ENCODE measurements at regions not wholly inside any gene's neighbourhood (a gene's known extent, or its start where the extent isn't known, plus 50 kb on each side); places are given as distances from the start of the nearest gene placed in this dataset.

DNA sequence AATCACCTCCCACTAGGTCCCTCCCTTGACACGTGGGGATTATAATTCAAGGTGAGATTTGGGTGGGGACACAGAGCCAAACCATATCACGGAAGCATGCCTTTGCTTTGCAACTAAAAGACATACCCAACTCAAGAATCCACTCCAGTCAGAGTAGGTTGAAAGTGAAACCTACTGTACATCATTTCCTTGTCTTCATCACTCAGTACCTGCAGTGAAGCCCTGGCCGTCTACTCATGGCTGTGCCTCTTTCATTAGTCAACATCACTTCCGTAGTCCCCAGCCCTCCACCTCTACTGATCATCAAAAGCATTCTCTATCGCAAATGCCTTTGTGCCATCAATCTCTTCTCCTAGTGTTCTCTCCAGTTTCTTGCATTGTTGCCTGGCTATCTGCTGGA lies 343.1 kb upstream of the ARGLU1 start:
- no peak for DNase-seq

DNA sequence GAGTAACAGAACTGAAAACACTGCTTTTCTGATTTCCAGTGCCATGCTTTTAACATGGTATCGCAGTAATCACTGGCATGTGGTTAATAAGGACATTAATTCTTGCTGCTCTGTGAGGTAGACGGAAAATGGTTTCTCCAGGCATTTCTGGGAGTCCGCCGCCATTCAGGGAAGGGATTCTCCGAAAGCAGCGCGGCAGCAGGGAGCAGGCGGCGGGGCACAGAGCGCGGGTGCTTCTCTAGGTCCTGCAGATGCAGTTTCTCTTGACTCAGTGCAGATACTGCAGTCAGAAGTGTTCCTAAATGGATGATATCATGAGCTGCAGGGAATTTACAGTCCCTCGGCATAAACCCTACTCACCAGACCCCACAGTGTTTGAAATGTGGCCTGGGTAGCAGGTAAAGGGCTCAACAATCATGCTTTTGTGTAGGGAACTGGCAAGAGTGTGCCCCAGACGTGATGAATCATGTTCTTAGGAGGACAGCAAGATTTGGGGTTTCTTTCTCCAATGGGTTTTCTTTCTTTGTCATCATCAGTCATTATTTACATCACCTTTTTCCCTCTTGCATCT lies 338.6 kb upstream of the ARGLU1 start:
- no peak for DNase-seq

DNA sequence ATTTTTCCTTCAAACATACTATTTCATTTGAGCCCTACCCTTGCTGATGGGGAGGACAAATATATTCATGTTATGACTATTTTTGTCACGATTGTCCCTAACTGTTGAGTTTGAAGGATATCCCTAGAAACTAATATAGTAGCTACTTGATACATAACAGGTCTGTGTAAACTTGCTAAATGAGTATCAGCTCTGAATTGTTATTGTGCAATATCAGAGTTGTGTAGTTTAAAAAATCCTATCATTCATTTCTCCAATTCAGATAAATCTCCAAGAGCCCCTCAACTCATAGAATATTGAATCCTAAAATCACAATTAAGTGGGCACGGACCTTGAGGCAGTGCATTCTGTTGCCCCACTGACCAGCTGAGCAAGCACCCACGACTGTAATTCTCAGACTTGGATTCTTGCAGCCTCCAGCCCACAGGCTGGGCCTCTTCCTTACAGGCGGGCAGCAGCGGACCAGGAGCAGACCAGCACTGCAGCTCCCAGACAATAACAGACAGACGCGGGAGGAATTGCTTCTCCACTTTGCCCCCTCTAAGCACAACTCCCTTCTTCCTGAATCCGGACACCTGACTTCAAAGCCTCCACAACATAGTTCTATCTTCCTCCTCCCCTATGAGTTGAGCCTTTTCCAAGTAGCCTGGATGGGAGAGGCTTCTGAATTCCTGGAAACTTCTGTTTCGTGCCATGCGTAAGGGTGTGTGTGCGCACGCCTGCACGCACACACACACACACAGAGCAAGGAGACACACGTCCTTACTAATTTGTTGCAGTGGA lies 337.6 kb upstream of the ARGLU1 start:
- DNase-seq, result no peak

DNA sequence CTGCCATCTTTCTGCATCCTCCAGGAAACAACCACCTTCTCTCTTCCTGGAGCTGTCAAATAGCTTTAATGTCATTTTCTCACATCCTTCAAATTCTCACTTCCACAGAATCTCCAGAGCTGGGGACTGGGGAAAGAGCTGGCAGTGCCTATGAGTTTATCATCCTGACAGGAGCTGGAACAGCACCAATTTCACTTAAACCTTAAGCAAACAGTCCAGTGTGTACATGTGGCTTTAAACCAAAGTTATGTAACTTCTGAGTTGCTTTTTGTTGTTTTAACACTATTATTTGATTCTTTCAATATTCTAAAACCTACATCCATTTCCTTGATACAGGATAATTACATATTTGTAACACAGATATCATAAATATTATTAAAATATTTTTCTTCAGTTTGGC lies 331.5 kb upstream of the ARGLU1 start:
- no peak for DNase-seq

DNA sequence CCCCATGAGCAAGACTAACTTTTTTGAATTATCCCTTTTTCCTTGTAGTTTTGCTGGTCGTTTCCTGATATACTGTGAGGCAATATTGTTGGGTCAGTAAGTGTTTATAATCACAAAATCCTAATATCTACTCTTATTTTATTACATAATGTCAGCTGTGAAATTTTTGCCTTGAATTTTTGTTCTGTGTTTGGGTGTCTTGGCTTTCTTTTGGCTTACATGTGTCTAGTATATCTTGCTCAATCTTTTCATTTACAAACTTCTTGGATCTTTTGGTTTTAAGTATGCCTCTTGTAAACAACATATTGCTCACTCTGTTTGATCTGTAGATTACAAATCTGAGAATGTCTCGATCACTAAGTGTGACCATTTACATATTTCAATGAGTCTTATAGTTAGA lies 330.3 kb upstream of the ARGLU1 start:
- no peak for DNase-seq

DNA sequence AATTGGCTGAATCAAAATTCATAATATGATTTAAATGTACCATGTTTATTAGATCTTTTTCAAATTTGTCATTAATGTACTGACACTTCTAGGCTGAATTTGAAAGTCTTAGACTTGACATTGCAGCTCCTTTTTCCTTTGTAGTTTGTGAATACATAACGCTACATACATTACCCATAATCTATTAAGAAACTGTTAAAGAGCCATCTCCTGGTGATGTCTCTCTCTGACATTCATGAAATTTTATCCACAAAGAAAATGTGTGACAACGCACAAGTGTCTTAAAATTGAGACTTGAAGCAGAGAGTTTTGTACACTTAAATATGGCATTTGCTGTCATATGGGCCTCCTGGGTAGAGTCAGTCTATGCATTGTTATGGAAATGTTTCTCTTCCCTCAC lies 320.2 kb upstream of the ARGLU1 start:
- DNase-seq, result no peak

DNA sequence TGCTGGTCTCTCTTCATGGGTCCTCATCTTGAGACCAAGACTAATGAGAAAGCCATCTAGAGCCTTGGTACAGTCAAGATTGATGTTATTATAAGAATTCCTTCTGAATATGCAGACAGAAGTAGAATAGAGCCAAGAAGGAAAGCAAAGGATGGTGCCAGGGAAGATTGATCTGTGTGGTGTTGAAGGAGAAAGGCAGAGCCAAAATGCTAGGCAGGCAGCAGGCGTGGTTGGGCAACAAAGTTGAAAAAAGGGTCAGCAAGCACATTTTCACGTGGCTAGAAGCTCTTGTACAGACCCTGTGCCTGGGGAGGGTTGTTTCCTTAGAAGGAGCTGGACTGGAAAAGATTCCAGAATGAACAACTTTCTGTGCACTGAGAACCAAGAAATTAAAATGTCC lies 319.7 kb upstream of the ARGLU1 start:
- no peak for DNase-seq

DNA sequence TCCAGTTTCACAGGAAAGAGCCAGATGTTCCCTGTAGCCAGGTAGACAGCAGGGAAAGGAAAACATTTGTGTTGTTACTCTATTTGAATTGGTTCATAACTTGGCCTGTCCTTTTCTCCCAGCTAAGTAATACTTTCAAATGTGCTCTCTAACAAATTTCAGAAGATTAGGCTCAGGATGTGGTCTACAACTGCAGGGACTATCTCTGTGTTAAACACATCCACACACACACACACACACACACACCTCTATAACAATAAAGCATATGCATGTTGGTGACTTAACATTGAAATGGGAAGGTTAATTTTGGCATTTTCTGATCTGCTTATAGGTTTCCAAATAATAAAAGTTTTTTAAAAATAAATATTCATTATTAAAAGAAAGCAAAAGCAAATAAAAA lies 316.0 kb upstream of the ARGLU1 start:
- no peak for DNase-seq

DNA sequence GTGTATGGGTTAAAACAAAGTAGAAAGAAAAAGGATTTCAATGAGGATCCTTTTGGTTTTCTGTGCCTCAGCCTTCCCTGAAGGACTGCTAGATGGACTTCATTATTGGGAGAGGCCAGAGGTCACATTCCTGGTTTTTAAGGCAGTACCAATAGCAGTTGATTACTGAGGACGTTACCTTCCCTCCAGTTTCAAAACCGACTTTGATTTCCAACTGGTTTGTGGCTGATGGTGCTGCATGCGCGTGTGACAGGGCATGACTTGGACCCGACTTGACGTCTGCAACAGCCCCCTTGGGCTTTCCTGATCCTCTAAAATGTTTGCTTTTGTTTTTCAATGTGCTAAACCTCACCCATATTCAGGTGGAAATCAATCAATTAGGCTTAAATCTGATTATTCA lies 314.3 kb upstream of the ARGLU1 start:
- DNase-seq, result no peak

DNA sequence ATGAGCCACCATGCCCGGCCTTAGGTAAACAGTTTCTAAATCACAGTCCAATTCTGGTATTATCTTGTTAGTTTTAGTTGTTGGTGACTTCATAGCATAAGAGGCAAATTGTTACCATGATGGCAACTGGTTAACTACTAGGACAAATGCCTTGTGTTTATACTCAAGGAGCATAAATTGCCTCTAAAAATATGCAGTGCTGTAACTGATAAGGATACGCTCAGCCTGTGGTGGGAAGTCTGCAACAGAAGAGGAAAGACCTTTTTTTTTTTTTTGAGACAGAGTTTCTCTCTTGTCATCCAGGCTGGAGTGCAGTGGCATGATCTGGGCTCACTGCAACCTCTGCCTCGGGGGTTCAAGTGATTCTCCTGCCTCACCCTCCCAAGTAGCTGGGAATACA lies 311.9 kb upstream of the ARGLU1 start:
- no peak for DNase-seq

DNA sequence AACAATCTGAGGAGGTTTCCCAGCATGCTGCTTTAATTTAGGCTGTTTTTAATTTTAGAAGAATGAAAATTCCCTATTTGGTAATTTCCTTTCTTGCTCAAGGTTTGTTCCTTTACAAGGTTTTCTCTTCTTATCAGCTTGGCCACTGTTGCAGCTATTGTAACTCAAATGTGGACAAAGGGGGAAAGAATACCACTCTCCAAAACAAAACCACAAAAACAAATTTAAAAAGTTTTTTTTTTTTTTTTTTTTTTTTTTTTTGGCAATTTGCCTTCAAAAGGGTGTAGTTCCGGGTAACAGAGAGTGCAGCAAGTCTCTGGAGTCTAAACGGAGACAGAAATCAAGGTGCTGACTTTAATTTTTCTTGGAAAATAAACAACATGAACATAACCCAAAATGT lies 306.4 kb upstream of the ARGLU1 start:
- no peak for DNase-seq

DNA sequence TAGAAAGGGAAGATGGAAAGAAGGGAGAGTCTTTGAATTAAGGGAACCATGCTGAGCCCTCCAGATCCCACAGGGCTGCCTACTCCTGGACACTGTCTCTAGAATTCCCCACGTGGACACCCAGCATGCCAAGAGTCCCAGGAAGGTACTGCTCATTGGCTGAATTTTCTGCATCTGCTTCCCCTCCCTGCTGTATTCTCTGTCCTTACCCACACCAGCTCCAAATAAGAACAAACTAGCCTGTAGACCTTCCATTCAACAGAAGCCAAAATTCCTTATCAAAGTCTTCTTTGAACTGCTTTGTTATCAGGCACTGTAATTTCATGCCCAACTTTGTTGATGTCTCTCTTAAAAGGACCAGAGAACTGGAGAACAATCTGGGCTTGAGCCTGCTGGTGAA lies 305.9 kb upstream of the ARGLU1 start:
- DNase-seq, result no peak

DNA sequence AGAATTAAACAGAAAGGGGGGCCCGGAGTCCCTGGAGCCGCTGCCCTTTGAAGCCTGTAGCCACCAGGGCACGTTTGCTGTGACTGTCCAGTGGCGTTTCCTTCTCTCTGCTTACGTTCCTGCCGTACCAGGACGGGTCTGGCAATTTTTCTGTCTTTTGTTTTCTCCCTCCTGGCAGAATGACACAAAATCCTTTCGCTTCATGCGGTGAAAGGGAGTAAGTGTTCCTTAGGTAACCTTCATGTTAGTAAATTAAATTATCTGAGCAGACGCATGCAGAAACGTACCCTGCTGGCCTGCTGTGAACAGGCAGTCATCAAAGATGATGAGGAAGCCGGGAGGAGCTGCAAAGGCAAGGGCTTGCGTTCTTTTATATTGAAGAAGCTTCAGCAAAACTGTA lies 299.3 kb upstream of the ARGLU1 start:
- DNase-seq, result peak; percentile 49

DNA sequence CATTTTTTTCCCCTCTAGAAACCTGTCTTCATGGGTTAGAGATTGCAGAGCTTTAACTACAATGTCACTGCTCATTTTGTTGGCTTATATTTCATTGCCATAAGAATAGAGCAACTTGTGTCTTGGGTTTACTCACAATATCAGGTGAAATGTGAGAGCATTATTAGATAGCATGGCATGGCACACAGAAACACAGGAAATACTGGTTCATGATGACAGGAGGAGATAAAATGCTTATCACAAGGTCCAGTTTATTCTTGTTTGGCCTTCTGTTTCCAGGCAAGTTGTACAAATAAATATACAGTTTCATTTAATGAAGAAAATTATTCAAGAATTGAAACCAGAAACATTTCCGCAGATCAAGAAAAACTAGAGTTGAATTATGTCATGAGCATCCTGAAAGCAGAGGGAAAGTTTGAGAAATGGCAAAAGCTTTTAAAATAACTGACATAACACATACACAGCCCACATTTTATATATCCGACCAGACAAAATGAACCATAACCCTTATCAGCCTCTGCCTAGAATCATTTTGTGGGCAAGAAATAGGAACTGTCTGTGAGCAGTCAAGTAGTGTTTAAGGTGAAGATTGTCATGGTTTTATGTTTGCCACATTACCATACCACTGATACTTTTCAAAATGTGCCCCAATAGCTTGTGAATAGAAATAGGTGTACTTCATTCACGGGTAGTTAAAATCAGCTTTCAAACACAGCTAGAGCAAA lies 297.9 kb upstream of the ARGLU1 start:
- no peak for DNase-seq

DNA sequence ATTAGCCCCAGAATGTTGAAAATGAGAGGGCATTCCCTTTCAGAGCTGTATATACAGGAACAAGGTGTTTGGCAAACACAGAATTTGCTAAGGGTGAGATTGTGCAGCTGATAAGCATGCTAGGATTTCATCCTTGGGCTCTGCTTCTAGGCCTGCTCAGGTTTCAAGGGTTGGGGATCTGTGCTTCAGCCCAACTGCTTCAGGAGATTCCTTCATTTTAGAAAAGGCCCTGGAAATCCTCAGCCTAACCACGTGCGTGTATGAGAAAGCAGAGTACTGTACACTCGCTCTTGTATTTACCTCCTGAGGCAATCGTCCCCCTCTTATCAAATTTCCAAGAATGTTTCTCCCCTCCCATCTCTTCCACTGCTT lies 291.6 kb upstream of the ARGLU1 start:
- no peak for DNase-seq

DNA sequence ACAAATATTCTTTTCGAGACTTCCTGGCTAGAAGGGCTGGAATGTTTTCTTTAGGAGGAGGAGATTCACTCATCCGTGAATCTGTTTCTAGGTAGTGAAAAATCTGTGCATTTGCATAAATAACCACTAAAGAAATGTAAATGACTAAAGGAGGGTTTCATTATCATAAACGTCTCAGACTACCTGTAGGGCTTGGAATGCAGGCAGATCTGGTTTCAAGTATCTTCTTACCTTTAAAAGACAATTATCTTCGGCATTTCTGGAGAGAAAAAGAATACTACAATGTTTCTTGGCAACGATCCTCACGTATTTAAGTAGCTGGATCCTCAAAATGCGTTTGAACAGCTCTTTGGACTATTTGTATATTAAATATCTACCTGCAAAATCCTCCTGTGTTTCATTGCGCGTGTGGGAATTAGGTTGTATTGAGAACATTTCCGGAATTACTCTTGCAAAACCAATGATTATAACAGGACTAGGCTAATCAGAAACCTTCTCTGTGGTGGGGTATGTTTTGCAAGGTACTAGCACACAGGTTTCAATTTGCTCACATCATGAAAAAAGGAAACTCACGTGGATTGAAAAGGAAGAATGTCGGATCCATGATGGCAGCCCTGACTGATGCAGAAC lies 291.1 kb upstream of the ARGLU1 start:
- DNase-seq, result no peak

DNA sequence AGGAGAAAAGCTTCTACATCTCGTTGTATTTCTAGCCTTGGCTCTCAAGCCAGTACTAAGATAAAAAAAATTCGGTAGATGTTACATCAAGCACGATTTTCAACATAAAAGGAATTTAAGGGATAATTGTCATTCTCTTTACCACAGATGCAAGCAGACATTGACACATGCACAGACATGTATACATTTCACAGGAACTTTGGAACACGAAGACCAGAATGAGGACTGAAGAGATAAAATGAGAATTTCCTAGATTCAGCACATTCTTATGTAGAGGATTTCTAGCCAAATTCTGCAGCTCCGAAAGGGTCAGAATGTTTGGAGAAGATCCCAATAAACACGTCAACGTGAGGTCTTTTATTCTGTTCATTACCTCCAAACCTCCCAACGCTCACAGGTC lies 284.5 kb upstream of the ARGLU1 start:
- DNase-seq, result no peak

DNA sequence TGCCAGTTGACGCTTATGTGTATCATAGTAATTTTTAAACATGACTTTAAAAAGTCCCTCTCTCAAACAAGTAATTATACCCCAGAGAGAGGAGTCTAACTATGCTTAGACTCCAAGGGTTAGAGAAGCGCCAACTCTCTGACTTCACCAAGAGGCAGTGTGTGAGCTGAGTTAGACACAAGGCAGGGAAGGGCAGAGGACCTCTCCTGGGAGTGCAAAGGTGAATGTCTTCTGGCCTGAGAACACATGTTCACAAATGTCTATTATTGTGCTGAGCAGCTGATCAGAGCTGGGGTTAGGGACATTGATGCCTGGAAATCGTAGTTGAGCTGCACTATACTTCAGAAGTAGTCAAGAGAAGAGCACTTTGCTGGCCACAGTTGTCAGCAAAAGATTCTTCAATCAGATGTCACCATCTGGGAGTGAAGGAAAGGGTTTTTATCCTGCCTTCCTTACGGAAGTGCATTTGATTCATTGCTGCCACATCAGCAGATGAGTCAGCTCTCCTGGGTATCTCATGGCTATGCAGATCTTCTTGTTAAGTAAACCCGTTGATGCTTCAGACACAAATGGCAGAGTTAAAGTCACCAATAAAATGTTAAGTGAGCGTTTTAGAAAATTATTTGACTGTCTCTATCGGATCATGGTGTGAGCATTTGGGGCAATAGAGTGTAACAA lies 283.2 kb upstream of the ARGLU1 start:
- DNase-seq, result no peak

DNA sequence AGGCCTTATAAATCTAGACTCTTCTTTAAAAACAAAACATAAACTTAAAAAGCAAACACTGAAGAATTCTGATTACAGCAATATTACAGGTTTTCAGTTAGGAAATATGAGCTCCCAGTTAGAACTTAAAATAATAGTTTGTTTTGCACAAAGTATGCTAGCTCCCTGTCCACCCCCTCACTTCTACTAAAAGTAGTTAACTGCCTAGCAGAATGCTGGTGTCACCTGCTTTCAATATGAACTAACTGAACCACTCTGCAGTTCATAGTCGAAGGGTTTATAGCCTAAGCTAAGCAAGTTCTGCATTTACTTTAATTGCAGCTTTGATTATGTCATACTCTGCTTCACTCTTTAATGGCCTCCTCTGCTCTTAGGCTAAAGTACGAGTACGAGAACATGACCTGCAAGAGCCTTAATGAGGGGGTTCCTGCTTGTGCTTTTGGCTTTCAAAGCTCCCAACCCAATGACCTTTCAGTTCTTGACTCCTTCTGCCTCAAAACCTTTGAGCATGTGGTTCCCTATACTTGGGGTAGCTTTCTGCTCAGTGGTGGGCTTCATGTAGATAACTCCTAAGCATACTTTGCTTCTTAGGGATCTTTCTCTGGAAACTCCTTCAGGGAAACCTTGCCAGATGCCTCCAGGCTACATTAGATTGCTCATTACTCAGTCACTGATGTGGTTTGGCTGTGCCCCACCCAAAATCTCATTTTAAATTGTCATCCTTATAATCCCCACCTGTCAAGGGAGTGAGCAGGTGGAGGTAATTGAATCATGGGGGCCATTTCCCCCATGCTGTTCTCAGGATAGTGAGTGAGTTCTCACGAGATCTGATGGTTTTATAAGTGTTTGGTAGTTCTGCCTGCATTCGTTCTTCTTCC lies 278.9 kb upstream of the ARGLU1 start:
- no peak for DNase-seq

DNA sequence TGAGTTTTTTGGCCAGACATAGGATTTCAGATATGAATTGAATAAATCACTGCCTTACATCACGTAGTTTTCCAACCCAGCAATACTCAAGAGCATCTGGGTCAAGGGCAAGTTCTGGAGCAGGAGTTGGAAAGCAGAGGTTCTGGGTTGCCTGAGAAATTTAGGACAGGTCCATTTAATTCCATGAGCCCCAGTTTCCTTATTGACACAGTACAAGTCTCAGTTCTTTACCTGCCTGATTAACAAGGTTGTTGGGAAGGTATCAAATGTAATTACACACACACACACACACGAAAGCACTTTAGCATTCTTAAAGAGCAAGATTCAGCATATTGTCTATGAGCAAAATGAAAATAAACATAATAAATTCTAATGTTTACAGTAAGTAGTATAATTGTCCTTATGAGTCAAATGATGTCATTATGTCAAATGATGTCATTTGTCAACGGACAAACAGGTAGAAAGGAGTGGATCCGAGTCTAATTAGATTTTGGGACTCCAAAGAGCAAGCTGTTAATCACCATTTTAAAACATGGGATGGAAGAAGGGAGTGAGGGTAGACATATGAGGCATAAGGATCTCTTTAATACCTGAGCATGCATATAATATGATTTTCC lies 268.4 kb upstream of the ARGLU1 start:
- no peak for DNase-seq

DNA sequence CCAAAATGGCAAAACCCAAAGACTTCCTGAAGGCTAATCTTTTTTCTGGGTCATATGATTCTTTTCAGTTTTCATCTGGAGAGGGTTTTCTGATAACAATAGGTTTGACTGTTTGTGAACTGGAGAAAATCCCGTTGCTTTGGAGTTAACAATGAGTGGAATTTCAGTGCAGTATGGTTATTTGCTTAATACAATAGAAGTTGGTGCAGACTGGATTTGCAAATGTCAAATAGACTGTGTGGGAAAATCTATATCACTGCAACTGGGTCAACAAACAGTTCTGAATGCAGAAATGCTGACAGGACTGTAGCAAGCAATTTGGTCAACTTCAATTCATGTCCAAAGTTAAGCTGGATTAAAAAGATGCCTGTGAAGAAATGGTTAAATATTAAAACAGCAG lies 267.5 kb upstream of the ARGLU1 start:
- no peak for DNase-seq

DNA sequence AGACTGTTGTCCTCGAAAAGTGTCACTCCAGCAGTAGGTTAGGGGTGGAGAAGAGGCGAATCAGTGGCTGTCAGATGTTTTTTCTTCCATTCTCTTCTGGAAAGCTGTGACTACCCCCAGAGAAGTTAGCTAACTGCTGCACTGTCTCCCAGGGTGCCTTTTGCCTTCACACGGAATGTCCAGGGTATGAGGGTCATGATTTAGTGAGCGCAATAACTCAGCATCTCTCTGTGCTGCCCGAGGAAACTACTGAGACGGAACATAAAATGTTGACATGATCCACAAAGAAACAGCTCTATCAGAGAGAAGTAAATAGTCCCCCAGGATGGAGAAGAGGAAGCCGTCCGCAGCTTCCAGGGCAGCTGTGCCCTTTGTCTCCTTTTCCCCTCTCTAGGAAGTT lies 254.0 kb upstream of the ARGLU1 start:
- DNase-seq, result no peak
